ENCODE measurements at regions not wholly inside any gene's neighbourhood (a gene's known extent, or its start where the extent isn't known, plus 50 kb on each side); places are given as distances from the start of the nearest gene placed in this dataset.
"Not testable (repeated sequence)": the region's sequence is repeated elsewhere in the genome, so short reads cannot be mapped to it uniquely, and the experiment has no call there.

GRCh38 chr5:92544036-92544435 lies 1037.0 kb downstream of the NR2F1-AS1 start:
- no peak for DNase-seq

- DNase-seq, result no peak
These were observed 1037.8 kb downstream of the NR2F1-AS1 start for GRCh38 chr5:92543201-92543600.

- DNase-seq, result not testable (repeated sequence)
These were observed 1039.0 kb downstream of the NR2F1-AS1 start for GRCh38 chr5:92542017-92542416.

- DNase-seq, result no peak
These were observed 1053.5 kb downstream of the NR2F1-AS1 start for GRCh38 chr5:92527311-92528078.

- DNase-seq, result no peak
These were observed 1055.9 kb downstream of the NR2F1-AS1 start for GRCh38 chr5:92525131-92525530.

GRCh38 chr5:92519811-92520632 lies 1061.0 kb downstream of the NR2F1-AS1 start:
- DNase-seq, result peak; percentile 34

GRCh38 chr5:92518318-92518904 lies 1062.6 kb downstream of the NR2F1-AS1 start:
- peak; percentile 6 for DNase-seq

GRCh38 chr5:92514896-92515295 lies 1066.1 kb downstream of the NR2F1-AS1 start:
- DNase-seq, result no peak

GRCh38 chr5:92513067-92513466 lies 1068.0 kb downstream of the NR2F1-AS1 start:
- no peak for DNase-seq

GRCh38 chr5:92508271-92508670 lies 1072.7 kb downstream of the NR2F1-AS1 start:
- no peak for DNase-seq

GRCh38 chr5:92505925-92506324 lies 1075.1 kb downstream of the NR2F1-AS1 start:
- no peak for DNase-seq

GRCh38 chr5:92505145-92505544 lies 1075.9 kb downstream of the NR2F1-AS1 start:
- no peak for DNase-seq

- DNase-seq, result no peak
These were observed 1076.7 kb downstream of the NR2F1-AS1 start for GRCh38 chr5:92504346-92504745.

GRCh38 chr5:92500752-92501151 lies 1080.3 kb downstream of the NR2F1-AS1 start:
- no peak for DNase-seq

GRCh38 chr5:92496545-92496944 lies 1084.5 kb downstream of the NR2F1-AS1 start:
- DNase-seq, result no peak

- DNase-seq, result no peak
These were observed 1086.5 kb downstream of the NR2F1-AS1 start for GRCh38 chr5:92494508-92494907.

GRCh38 chr5:92492908-92493307 lies 1088.1 kb downstream of the NR2F1-AS1 start:
- DNase-seq, result no peak

- DNase-seq, result no peak
These were observed 1096.5 kb downstream of the NR2F1-AS1 start for GRCh38 chr5:92484484-92484883.

GRCh38 chr5:92472981-92473566 lies 1090.0 kb upstream of the ARRDC3 start:
- DNase-seq, result no peak

GRCh38 chr5:92471861-92472260 lies 1088.7 kb upstream of the ARRDC3 start:
- DNase-seq, result no peak

- no peak for DNase-seq
These were observed 1087.7 kb upstream of the ARRDC3 start for GRCh38 chr5:92470770-92471169.

- no peak for DNase-seq
These were observed 1085.2 kb upstream of the ARRDC3 start for GRCh38 chr5:92468295-92468694.

- no peak for DNase-seq
These were observed 1084.6 kb upstream of the ARRDC3 start for GRCh38 chr5:92467695-92468094.
